Sigmoid colon (tissue), 6 donors: ENCODE measurements at regions not wholly inside any gene's neighbourhood (a gene's known extent, or its start where the extent isn't known, plus 50 kb on each side); places are given as distances from the start of the nearest gene placed in this dataset.
"Not testable (repeated sequence)": the region's sequence is repeated elsewhere in the genome, so short reads cannot be mapped to it uniquely, and the experiment has no call there.

Experiments used
- DNase-seq: peaks from one replicate; pipeline ENCODE4 v3.0.0-alpha.2; 2019
- H3K27ac ChIP-seq, 4 donors: fragments of 200-600 bp; sonication (generic); one replicate each; pipeline ENCODE4 v1.5.1; 2016 to 2019; ENCODE audit warnings: mild to moderate bottlenecking in 1 of 4
- H3K27me3 ChIP-seq, 3 donors: fragments of 200-600 bp; sonication (generic); one replicate each; pipeline ENCODE4 v1.5.1; 2019; ENCODE audit warnings: mild to moderate bottlenecking in 1 of 3
- H3K36me3 ChIP-seq, 4 donors: fragments of 200-600 bp; sonication (generic); one replicate each; pipeline ENCODE4 v1.5.1; 2016 to 2019
- H3K4me1 ChIP-seq, 4 donors: fragments of 200-600 bp; sonication (generic); one replicate each; pipeline ENCODE4 v1.5.1; 2017 to 2019
- H3K4me3 ChIP-seq, 4 donors: fragments of 200-600 bp; sonication (generic); one replicate each; pipeline ENCODE4 v1.5.1; 2017 to 2019; ENCODE audit warnings: mild to moderate bottlenecking in 2 of 4, moderate library complexity in 1 of 4
- H3K9me3 ChIP-seq, 4 donors: fragments of 200-600 bp in 3 of 4; sonication (generic) in 3 of 4; one replicate each; pipeline versions ENCODE4 v1.5.1 to v1.6.1; 2013 to 2019
- EP300 ChIP-seq, 4 donors: sonication (generic); formaldehyde crosslinking; IDR thresholded peaks; one replicate each; pipeline ENCODE4 v1.6.1; 2017; ENCODE audit warnings: antibody characterized with exemption in 4 of 4
- POLR2A ChIP-seq, 2 donors: fragments of 450-650 bp; IDR thresholded peaks; one replicate each; pipeline ENCODE4 v1.6.1; 2016; ENCODE audit warnings: antibody characterized with exemption in 2 of 2, mild to moderate bottlenecking in 2 of 2, moderate library complexity in 2 of 2
- POLR2AphosphoS5 ChIP-seq, 4 donors: sonication (generic); formaldehyde crosslinking; IDR thresholded peaks; one replicate each; pipeline ENCODE4 v1.6.1; 2017; ENCODE audit warnings: antibody characterized with exemption in 4 of 4
- WGBS, 2 donors: extraction: QIAGEN DNeasy Blood & Tissue Kit; methylation state at CpG; one replicate each; pipeline ENCODE4 v1.1.7; 2013; 5-methylcytosine and 5-hydroxymethylcytosine counted together
- intact Hi-C: fragments of 100-400 bp; cut with DNase I; formaldehyde crosslinking; loops from one replicate; pipeline ENCODE4 v1.15.1; 2023
- TF ChIP-seq, protein P1 (sequence below), 4 experiments: fragments of 450-650 bp in 3 of 4; fragments of 200-600 bp in 1 of 4; IDR thresholded peaks; one replicate each; pipeline ENCODE4 v1.5.1; 2016 to 2019; ENCODE audit warnings: antibody characterized with exemption in 4 of 4, mild to moderate bottlenecking in 3 of 4, moderate library complexity in 2 of 4
- donor health status: healthy with polysubstance abuse.
- donor health status: healthy.

DNA sequence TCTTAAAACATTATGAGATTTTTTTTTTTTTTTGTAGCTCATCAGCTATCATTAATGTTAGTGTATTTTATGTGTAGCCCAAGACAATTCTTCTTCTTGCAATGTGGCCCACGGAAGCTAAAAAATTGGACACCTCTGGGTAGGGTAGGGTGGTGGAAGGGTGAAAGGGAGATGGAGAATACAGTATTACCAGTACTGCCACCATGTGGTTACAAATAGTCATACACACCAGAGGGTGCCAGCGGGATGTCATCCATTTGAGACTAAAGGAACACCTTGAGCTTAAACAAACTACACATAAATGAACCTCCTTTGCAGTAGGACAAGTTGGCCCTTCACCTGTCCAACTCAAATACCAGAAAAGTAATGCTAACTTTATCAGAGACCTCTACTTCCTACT, 601.9 kb downstream of the HTR1B start:
- Histone ChIP-seq H3K4me3 (no peak overlapping the region), H3K36me3 (no peaks in the 10 kb centered on the region), H3K4me1 (no peaks in the 10 kb centered on the region), H3K27ac (no peak overlapping the region), H3K27me3 (no peaks in the 10 kb centered on the region), H3K9me3 (no peaks in the 10 kb centered on the region)
- TF ChIP-seq EP300 (IDR thresholded peaks at IDR 0.05) (no peak), POLR2A (IDR thresholded peaks at IDR 0.05) (no peak), POLR2AphosphoS5 (IDR thresholded peaks at IDR 0.05) (no peak)
- TF ChIP-seq, protein P1, sequence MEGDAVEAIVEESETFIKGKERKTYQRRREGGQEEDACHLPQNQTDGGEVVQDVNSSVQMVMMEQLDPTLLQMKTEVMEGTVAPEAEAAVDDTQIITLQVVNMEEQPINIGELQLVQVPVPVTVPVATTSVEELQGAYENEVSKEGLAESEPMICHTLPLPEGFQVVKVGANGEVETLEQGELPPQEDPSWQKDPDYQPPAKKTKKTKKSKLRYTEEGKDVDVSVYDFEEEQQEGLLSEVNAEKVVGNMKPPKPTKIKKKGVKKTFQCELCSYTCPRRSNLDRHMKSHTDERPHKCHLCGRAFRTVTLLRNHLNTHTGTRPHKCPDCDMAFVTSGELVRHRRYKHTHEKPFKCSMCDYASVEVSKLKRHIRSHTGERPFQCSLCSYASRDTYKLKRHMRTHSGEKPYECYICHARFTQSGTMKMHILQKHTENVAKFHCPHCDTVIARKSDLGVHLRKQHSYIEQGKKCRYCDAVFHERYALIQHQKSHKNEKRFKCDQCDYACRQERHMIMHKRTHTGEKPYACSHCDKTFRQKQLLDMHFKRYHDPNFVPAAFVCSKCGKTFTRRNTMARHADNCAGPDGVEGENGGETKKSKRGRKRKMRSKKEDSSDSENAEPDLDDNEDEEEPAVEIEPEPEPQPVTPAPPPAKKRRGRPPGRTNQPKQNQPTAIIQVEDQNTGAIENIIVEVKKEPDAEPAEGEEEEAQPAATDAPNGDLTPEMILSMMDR (IDR thresholded peaks at IDR 0.05), result no peak
- 48 to 54% methylated on average over 2 of the region's 2 CpGs for WGBS, 2 donors
- DNase-seq, result no peak
- intact Hi-C loops, result no loop called here

DNA sequence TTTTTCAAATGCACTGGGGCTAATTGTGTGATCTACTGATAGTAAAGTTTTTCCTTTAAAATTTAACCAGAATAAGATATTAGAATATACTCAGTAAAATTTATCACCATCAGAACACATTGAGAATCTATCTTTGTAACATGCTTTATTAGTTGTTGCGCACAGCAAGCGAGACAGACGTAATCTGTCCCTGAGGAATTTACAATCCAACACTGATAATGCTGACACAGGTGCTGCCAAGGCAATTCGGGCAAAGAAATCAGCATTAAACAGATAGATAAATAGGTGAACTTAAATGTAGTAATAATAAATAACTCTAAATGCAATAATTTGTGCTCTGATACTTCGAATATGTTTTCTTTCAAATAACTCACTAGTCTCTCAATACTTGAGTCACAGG, 607.2 kb downstream of the HTR1B start:
- no peaks in the 10 kb centered on the region for H3K27me3 ChIP-seq
- TF ChIP-seq POLR2A (IDR thresholded peaks at IDR 0.05) (no peak), POLR2AphosphoS5 (IDR thresholded peaks at IDR 0.05) (no peak), EP300 (IDR thresholded peaks at IDR 0.05) (no peak)
- TF ChIP-seq, protein P1 (IDR thresholded peaks at IDR 0.05), result no peak
- H3K4me3 ChIP-seq, result no peak overlapping the region
- no peaks in the 10 kb centered on the region for H3K36me3 ChIP-seq
- WGBS, 2 donors, result 48 to 73% methylated on average over 5 of the region's 5 CpGs
- intact Hi-C loops, result no loop called here
- H3K9me3 ChIP-seq, result no peaks in the 10 kb centered on the region
- DNase-seq, result no peak
- no peak overlapping the region for H3K27ac ChIP-seq
- H3K4me1 ChIP-seq, result no peaks in the 10 kb centered on the region

DNA sequence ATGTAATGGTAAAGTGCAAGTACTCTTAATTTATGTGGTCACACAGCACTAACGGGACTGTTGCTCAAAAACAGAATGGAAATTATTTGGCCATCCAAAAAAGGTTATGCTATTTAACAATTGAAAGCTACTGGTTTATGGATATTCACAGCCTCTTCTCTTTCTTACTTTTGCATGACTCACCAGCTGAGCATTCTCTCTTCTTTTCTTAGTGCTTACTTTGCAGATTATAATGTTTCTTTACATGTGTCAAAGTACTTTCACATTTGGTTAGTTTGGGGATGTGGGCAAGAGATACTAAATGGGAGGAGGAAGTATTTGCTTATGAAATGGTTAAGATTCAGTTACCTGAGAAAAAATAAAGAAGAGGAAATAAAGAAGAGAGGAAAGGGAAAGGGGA, 610.5 kb downstream of the HTR1B start:
- H3K27ac ChIP-seq, result no peak overlapping the region
- intact Hi-C loops, result no loop called here
- 72 to 74% methylated on average over 1 of the region's 1 CpG for WGBS, 2 donors
- TF ChIP-seq, protein P1 (IDR thresholded peaks at IDR 0.05), result no peak
- TF ChIP-seq POLR2A (IDR thresholded peaks at IDR 0.05) (no peak), POLR2AphosphoS5 (IDR thresholded peaks at IDR 0.05) (no peak), EP300 (IDR thresholded peaks at IDR 0.05) (no peak)
- H3K4me3 ChIP-seq, result no peak overlapping the region
- no peak for DNase-seq
- H3K27me3 ChIP-seq, result no peaks in the 10 kb centered on the region
- no peaks in the 10 kb centered on the region for H3K4me1 ChIP-seq
- no peaks in the 10 kb centered on the region for H3K36me3 ChIP-seq
- H3K9me3 ChIP-seq, result no peaks in the 10 kb centered on the region

DNA sequence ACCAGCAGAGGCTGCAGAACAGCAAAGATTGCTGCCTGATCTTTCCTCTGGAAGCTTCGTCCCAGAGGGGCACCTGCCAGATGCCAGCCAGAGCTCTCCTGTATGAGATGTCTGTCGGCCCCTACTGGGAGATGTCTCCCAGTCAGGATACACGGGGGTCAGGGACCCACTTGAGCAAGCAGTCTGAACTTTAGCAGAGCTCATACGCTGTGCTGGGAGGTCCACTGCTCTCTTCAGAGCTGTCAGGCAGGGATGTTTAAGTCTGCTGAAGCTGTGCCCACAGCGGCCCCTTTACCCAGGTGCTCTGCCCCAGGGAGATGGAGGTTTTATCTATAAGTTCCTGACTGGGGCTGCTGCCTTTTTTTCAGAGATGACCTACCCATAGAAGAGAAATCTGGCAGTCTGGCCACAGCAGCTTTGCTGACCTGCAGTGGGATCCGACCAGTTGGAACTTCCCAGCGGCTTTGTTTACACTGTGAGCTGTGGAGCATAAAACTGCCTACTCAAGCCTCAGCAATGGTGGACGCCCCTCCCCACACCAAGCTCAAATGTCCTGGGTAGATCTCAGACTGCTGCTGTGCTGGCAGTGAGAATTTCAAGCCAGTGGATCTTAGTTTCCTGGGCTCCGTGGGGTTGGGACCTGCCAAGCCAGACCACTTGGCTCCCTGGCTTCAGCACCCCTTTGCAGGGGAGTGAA, 613.9 kb downstream of the HTR1B start:
- H3K36me3 ChIP-seq, H3K4me3 ChIP-seq, H3K27me3 ChIP-seq, intact Hi-C loops, DNase-seq, H3K27ac ChIP-seq, H3K9me3 ChIP-seq, H3K4me1 ChIP-seq: not testable (repeated sequence)
- 72 to 78% methylated on average over 9 of the region's 9 CpGs for WGBS, 2 donors

DNA sequence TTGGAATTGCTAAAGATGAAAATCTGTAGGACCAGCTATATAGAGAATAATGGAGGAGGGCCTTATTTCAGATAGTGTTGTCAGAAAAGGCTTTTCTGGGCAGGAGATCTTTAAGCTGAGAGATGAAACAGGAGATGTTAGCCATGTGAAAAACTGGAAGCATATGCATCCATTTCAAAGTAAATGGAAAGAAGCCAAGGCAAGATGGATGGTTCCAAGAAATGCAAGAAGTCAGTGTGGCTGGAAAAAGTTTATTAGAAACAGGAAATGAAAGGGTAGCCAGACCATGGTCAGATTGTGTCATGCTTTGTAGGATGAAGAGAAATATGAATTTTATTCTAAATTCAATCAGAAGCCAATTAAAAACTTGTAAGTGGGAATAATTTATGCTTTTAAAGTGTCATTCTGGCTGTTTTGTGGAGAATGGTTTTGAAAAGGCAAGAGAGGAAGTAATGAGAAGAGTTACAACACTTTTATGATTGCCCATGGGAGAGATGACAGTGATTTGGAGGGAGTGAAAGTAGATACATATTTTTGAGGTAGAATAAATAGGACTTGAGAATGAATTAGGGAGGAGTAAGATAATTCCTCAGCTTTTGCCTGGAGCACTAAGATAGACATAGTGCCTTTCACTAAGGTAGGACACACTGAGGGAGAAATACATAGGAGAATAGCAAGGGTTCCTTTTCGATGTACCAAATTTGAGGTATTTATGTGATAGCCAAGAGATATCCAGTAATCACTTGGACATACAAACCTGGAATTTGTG, 620.1 kb downstream of the HTR1B start:
- H3K4me1 ChIP-seq, result no peaks in the 10 kb centered on the region
- no peaks in the 10 kb centered on the region for H3K27me3 ChIP-seq
- no peaks in the 10 kb centered on the region for H3K9me3 ChIP-seq
- no peak for DNase-seq
- intact Hi-C loops, result no loop called here
- H3K27ac ChIP-seq, result no peak overlapping the region
- no peaks in the 10 kb centered on the region for H3K36me3 ChIP-seq
- TF ChIP-seq POLR2A (IDR thresholded peaks at IDR 0.05) (no peak), POLR2AphosphoS5 (IDR thresholded peaks at IDR 0.05) (no peak), EP300 (IDR thresholded peaks at IDR 0.05) (no peak)
- TF ChIP-seq, protein P1 (IDR thresholded peaks at IDR 0.05), result no peak
- 0% methylated on average over 1 of the region's 1 CpG for WGBS, 2 donors
- H3K4me3 ChIP-seq, result no peak overlapping the region
